ENCODE measurements at regions not wholly inside any gene's neighbourhood (a gene's known extent, or its start where the extent isn't known, plus 50 kb on each side); places are given as distances from the start of the nearest gene placed in this dataset.

GRCh38 chr17:77891602-77892001, 66.9 kb upstream of the TNRC6C start:
- no peak overlapping the region for H3K4me2 ChIP-seq (ENCODE audit: insufficient read depth, low read length)
- no peak overlapping the region for H3K27ac ChIP-seq (ENCODE audit: extremely low read depth, low read depth, low read length)
- CTCF ChIA-PET (ENCODE audit: low intra/inter-chr PET ratio) = no interaction called here
- intact Hi-C loops (cut with micrococcal nuclease) (no loop called here), in situ Hi-C loops (cut with MboI) (no loop called here)
- DNase-seq (ENCODE audit: extremely low read depth in 1 of 4, low spot score in 3 of 4) (no peak), ATAC-seq (no peak), FAIRE-seq (no peak)
- peaks cover 21 to 55% of the 10 kb centered on the region in 2 experiments; a peak in 4 of 5 replicates for H3K27me3 ChIP-seq (ENCODE audit: control insufficient read depth in 2 of 2, insufficient read depth in 2 of 2, low read length in 2 of 2)
- H3K79me2 ChIP-seq (ENCODE audit: control insufficient read depth, insufficient read depth, low read length) = no peaks in the 10 kb centered on the region
- no peaks in the 10 kb centered on the region for H3K9me3 ChIP-seq (replicated peaks; ENCODE audit: control insufficient read depth, insufficient read depth, low read depth, low read length)
- POLR2A ChIA-PET = interaction anchor here (1.3 kb wide), 1 partner anchor 122 kb away, joined by 3 read pairs; no protein-coding TSS in a partner anchor
- peaks cover 15 to 19% of the 10 kb centered on the region in 2 experiments for H3K4me1 ChIP-seq (replicated peaks in 1 of 2; ENCODE audit: control insufficient read depth in 2 of 2, insufficient read depth in 2 of 2, low read length in 2 of 2)
- no peak overlapping the region for H3K4me3 ChIP-seq
- no peak overlapping the region for H3K9ac ChIP-seq (ENCODE audit: insufficient read depth in 1 of 2, low read depth in 2 of 2, low read length in 2 of 2)
- no peaks in the 10 kb centered on the region for H3K9me1 ChIP-seq (ENCODE audit: control insufficient read depth, insufficient read depth, low read length)
- 4% methylated on average over 8 of the region's 8 CpGs for WGBS (ENCODE audit: insufficient coverage, low coverage, missing lambda C conversion rate)
- H3K36me3 ChIP-seq (ENCODE audit: control insufficient read depth, insufficient read depth, low read length) = no peaks in the 10 kb centered on the region
- TF ChIP-seq AFF4 (CRISPR knock-in tag; IDR thresholded peaks at IDR 0.05) = no peak
- peak; percentile 38 for TF ChIP-seq MEIS2 (IDR thresholded peaks at IDR 0.05; ENCODE audit: partially characterized antibody)
- no TSS peak for BruUV-seq (replicated peaks)
- H2AFZ ChIP-seq (ENCODE audit: low read depth, low read length) = no peak overlapping the region
- 0 out of 2 replicates have a peak, but pooled peaks cover 3% of the 10 kb centered on the region for H4K20me1 ChIP-seq (replicated peaks; ENCODE audit: control insufficient read depth, insufficient read depth, low read length)
